T-helper 2 cell treated with Interferon-gamma antibody and Interleukin-4, amounts not matched to agents 5 μg/mL and 100 μg/mL, for 36 hours (primary cell): ENCODE measurements at regions not wholly inside any gene's neighbourhood (a gene's known extent, or its start where the extent isn't known, plus 50 kb on each side); places are given as distances from the start of the nearest gene placed in this dataset.
"Not testable (repeated sequence)": the region's sequence is repeated elsewhere in the genome, so short reads cannot be mapped to it uniquely, and the experiment has no call there.

ENCODE experiments used
- DNase-seq: peaks from one replicate; pipeline ENCODE4 v3.0.0; 2021; ENCODE audit warnings: low spot score
- H3K27ac Mint-ChIP-seq: one replicate; pipeline ENCODE4 v1.8.0; 2021; ENCODE audit warnings: mild to moderate bottlenecking, mixed read lengths
- H3K27me3 Mint-ChIP-seq: one replicate; pipeline ENCODE4 v1.8.0; 2021; ENCODE audit warnings: low read depth, mixed read lengths
- H3K36me3 Mint-ChIP-seq: one replicate; pipeline ENCODE4 v1.8.0; 2021; ENCODE audit warnings: low read depth, mixed read lengths
- H3K4me1 Mint-ChIP-seq: one replicate; pipeline ENCODE4 v1.8.0; 2021; ENCODE audit warnings: low read depth, mixed read lengths
- H3K4me3 Mint-ChIP-seq: one replicate; pipeline ENCODE4 v1.8.0; 2022; ENCODE audit warnings: mild to moderate bottlenecking, moderate library complexity, mixed read lengths
- H3K9me3 Mint-ChIP-seq: one replicate; pipeline ENCODE4 v1.8.0; 2021; ENCODE audit warnings: mixed read lengths

GRCh38 chr3:145111141-145111540 is 1049.8 kb downstream of the PLOD2 start:
- not testable (repeated sequence) for H3K9me3 Mint-ChIP-seq, H3K4me3 Mint-ChIP-seq, H3K27ac Mint-ChIP-seq, H3K36me3 Mint-ChIP-seq, H3K27me3 Mint-ChIP-seq, H3K4me1 Mint-ChIP-seq, DNase-seq

- Mint-ChIP-seq H3K36me3 (no peaks in the 10 kb centered on the region), H3K9me3 (peaks cover 3% of the 10 kb centered on the region), H3K27me3 (no peaks in the 10 kb centered on the region), H3K27ac (no peak overlapping the region), H3K4me1 (no peaks in the 10 kb centered on the region), H3K4me3 (no peak overlapping the region)
- no peak for DNase-seq
These were observed 1044.2 kb downstream of the PLOD2 start for GRCh38 chr3:145116769-145117168.

GRCh38 chr3:145118303-145118702 is 1042.7 kb downstream of the PLOD2 start:
- Mint-ChIP-seq H3K27ac (no peak overlapping the region), H3K9me3 (peaks cover 3% of the 10 kb centered on the region), H3K27me3 (no peaks in the 10 kb centered on the region), H3K36me3 (no peaks in the 10 kb centered on the region), H3K4me1 (no peaks in the 10 kb centered on the region), H3K4me3 (no peak overlapping the region)
- no peak for DNase-seq

- no peaks in the 10 kb centered on the region for H3K9me3 Mint-ChIP-seq
- no peaks in the 10 kb centered on the region for H3K27me3 Mint-ChIP-seq
- H3K27ac Mint-ChIP-seq = no peak overlapping the region
- H3K4me3 Mint-ChIP-seq = no peak overlapping the region
- DNase-seq = no peak
- H3K36me3 Mint-ChIP-seq = no peaks in the 10 kb centered on the region
- no peaks in the 10 kb centered on the region for H3K4me1 Mint-ChIP-seq
These were observed 1035.9 kb downstream of the PLOD2 start for GRCh38 chr3:145124900-145125678.

- Mint-ChIP-seq H3K27me3 (no peaks in the 10 kb centered on the region), H3K27ac (no peak overlapping the region), H3K4me1 (no peaks in the 10 kb centered on the region), H3K4me3 (no peak overlapping the region), H3K36me3 (no peaks in the 10 kb centered on the region), H3K9me3 (no peaks in the 10 kb centered on the region)
- no peak for DNase-seq
These were observed 1027.7 kb downstream of the PLOD2 start for GRCh38 chr3:145133281-145133680.

- no peak for DNase-seq
- H3K4me3 Mint-ChIP-seq = no peak overlapping the region
These were observed 1026.2 kb downstream of the PLOD2 start for GRCh38 chr3:145134738-145135137.

GRCh38 chr3:145144361-145144760 is 1016.6 kb downstream of the PLOD2 start:
- no peak overlapping the region for H3K27ac Mint-ChIP-seq
- H3K4me3 Mint-ChIP-seq = no peak overlapping the region
- H3K9me3 Mint-ChIP-seq = peaks cover 6% of the 10 kb centered on the region
- H3K4me1 Mint-ChIP-seq = no peaks in the 10 kb centered on the region
- no peak for DNase-seq
- H3K36me3 Mint-ChIP-seq = no peaks in the 10 kb centered on the region
- no peaks in the 10 kb centered on the region for H3K27me3 Mint-ChIP-seq

More at GRCh38 chr3:145134738-145135137, 1026.2 kb downstream of the PLOD2 start:
- no peaks in the 10 kb centered on the region for H3K27me3 Mint-ChIP-seq
- H3K36me3 Mint-ChIP-seq = no peaks in the 10 kb centered on the region
- H3K4me1 Mint-ChIP-seq = no peaks in the 10 kb centered on the region
- H3K27ac Mint-ChIP-seq = no peak overlapping the region
- no peaks in the 10 kb centered on the region for H3K9me3 Mint-ChIP-seq

GRCh38 chr3:145145461-145145860 is 1015.5 kb downstream of the PLOD2 start:
- Mint-ChIP-seq H3K27ac (no peak overlapping the region), H3K4me1 (no peaks in the 10 kb centered on the region)

GRCh38 chr3:145159640-145160039 is 1001.3 kb downstream of the PLOD2 start:
- H3K36me3 Mint-ChIP-seq = no peaks in the 10 kb centered on the region
- no peak overlapping the region for H3K4me3 Mint-ChIP-seq
- H3K4me1 Mint-ChIP-seq = no peaks in the 10 kb centered on the region
- no peaks in the 10 kb centered on the region for H3K9me3 Mint-ChIP-seq
- H3K27me3 Mint-ChIP-seq = no peaks in the 10 kb centered on the region
- H3K27ac Mint-ChIP-seq = no peak overlapping the region
- no peak for DNase-seq

More at GRCh38 chr3:145145461-145145860, 1015.5 kb downstream of the PLOD2 start:
- H3K9me3 Mint-ChIP-seq = peaks cover 6% of the 10 kb centered on the region
- H3K27me3 Mint-ChIP-seq = no peaks in the 10 kb centered on the region
- no peak for DNase-seq
- no peaks in the 10 kb centered on the region for H3K36me3 Mint-ChIP-seq
- H3K4me3 Mint-ChIP-seq = no peak overlapping the region

- H3K27ac Mint-ChIP-seq = no peak overlapping the region
These were observed 990.9 kb downstream of the PLOD2 start for GRCh38 chr3:145170121-145170520.

GRCh38 chr3:145175626-145176025 is 985.4 kb downstream of the PLOD2 start:
- no peaks in the 10 kb centered on the region for H3K4me1 Mint-ChIP-seq
- no peak for DNase-seq
- no peaks in the 10 kb centered on the region for H3K9me3 Mint-ChIP-seq
- no peaks in the 10 kb centered on the region for H3K27me3 Mint-ChIP-seq
- no peaks in the 10 kb centered on the region for H3K36me3 Mint-ChIP-seq
- H3K4me3 Mint-ChIP-seq = no peak overlapping the region
- no peak overlapping the region for H3K27ac Mint-ChIP-seq

More at GRCh38 chr3:145170121-145170520, 990.9 kb downstream of the PLOD2 start:
- H3K36me3 Mint-ChIP-seq = no peaks in the 10 kb centered on the region
- H3K4me1 Mint-ChIP-seq = no peaks in the 10 kb centered on the region
- no peaks in the 10 kb centered on the region for H3K27me3 Mint-ChIP-seq
- H3K4me3 Mint-ChIP-seq = no peak overlapping the region
- H3K9me3 Mint-ChIP-seq = no peaks in the 10 kb centered on the region
- no peak for DNase-seq

GRCh38 chr3:145176907-145177306 is 984.1 kb downstream of the PLOD2 start:
- Mint-ChIP-seq H3K27ac (no peak overlapping the region), H3K4me1 (no peaks in the 10 kb centered on the region), H3K27me3 (no peaks in the 10 kb centered on the region)

GRCh38 chr3:145177828-145178227 is 983.2 kb downstream of the PLOD2 start:
- Mint-ChIP-seq H3K4me3 (no peak overlapping the region), H3K9me3 (no peaks in the 10 kb centered on the region), H3K4me1 (no peaks in the 10 kb centered on the region), H3K36me3 (no peaks in the 10 kb centered on the region), H3K27me3 (no peaks in the 10 kb centered on the region), H3K27ac (no peak overlapping the region)
- DNase-seq = no peak

More at GRCh38 chr3:145176907-145177306, 984.1 kb downstream of the PLOD2 start:
- Mint-ChIP-seq H3K9me3 (no peaks in the 10 kb centered on the region), H3K4me3 (no peak overlapping the region), H3K36me3 (no peaks in the 10 kb centered on the region)
- no peak for DNase-seq

GRCh38 chr3:145182196-145182911 is 978.6 kb downstream of the PLOD2 start:
- Mint-ChIP-seq H3K27ac (no peak overlapping the region), H3K4me1 (no peaks in the 10 kb centered on the region), H3K4me3 (no peak overlapping the region), H3K27me3 (no peaks in the 10 kb centered on the region), H3K36me3 (no peaks in the 10 kb centered on the region), H3K9me3 (no peaks in the 10 kb centered on the region)
- DNase-seq = no peak
